PC-3 (cell line): ENCODE measurements at regions not wholly inside any gene's neighbourhood (a gene's known extent, or its start where the extent isn't known, plus 50 kb on each side); places are given as distances from the start of the nearest gene placed in this dataset.

Experiments used
- ATAC-seq: fragments of 200-7000 bp; cut with Tn5 transposase; 2 replicates; pipeline ENCODE4 v1.9.1; 2020; ENCODE audit warnings: mild to moderate bottlenecking, moderate library complexity
- BruUV-seq: library from RNA; stranded (reverse); fragments of 400-500 nt; replicated peaks from 2 replicates; lab custom pipeline; 2021; lab: Mats Ljungman, UMichigan
- CTCF ChIA-PET: fragments of 300-600 bp; sonication (Branson Sonifier 250); formaldehyde crosslinking; loops from one replicate; lab custom pipeline; 2022; ENCODE audit warnings: antibody characterized with exemption; lab: Charles Lee
- POLR2A ChIA-PET: fragments of 300-600 bp; sonication (Branson Sonifier 250); formaldehyde crosslinking; loops from one replicate; lab custom pipeline; 2022; ENCODE audit warnings: antibody characterized with exemption; ENCODE audit not compliant: unreplicated experiment; lab: Charles Lee
- DNase-seq: peaks from one replicate; pipeline ENCODE4 v3.0.0-alpha.2; 2015
- H2AFZ ChIP-seq: fragments of 300-600 bp; sonication (generic); 2 replicates; pipeline ENCODE4 v1.6.0; 2016; ENCODE audit warnings: antibody characterized with exemption, low read length
- H3F3A ChIP-seq: fragments of 300-600 bp; sonication (generic); one replicate; pipeline ENCODE4 v1.6.0; 2017; ENCODE audit warnings: antibody characterized with exemption, low read length, control low read depth, mild to moderate bottlenecking; ENCODE audit not compliant: unreplicated experiment
- H3K27ac ChIP-seq: fragments of 300-600 bp; sonication (generic); 2 replicates; pipeline ENCODE4 v1.5.1; 2016; ENCODE audit warnings: mild to moderate bottlenecking, low read length
- H3K27me3 ChIP-seq: fragments of 300-600 bp; sonication (generic); 2 replicates; pipeline ENCODE4 v1.6.1; 2016; ENCODE audit warnings: low read length, mixed read lengths
- H3K36me3 ChIP-seq: fragments of 300-600 bp; sonication (generic); 2 replicates; pipeline ENCODE4 v1.6.1; 2016; ENCODE audit warnings: low read depth, mixed run types, low read length, mixed read lengths
- H3K4me1 ChIP-seq: fragments of 300-600 bp; sonication (generic); 2 replicates; pipeline ENCODE4 v1.5.1; 2016; ENCODE audit warnings: low read length; ENCODE audit not compliant: insufficient read depth
- H3K4me2 ChIP-seq: fragments of 300-600 bp; sonication (generic); 2 replicates; pipeline ENCODE4 v1.6.0; 2016; ENCODE audit warnings: low read length
- H3K4me3 ChIP-seq: fragments of 300-600 bp; sonication (generic); 2 replicates; pipeline ENCODE4 v1.5.1; 2016; ENCODE audit warnings: mild to moderate bottlenecking, low read length, mixed read lengths
- H3K79me2 ChIP-seq: fragments of 300-600 bp; sonication (generic); 2 replicates; pipeline ENCODE4 v1.6.1; 2017; ENCODE audit warnings: low read length, mixed read lengths
- H3K9ac ChIP-seq: fragments of 300-600 bp; sonication (generic); 2 replicates; pipeline ENCODE4 v1.6.0; 2016; ENCODE audit warnings: mild to moderate bottlenecking, low read length
- H3K9me2 ChIP-seq: fragments of 300-600 bp; sonication (generic); replicated peaks from 2 replicates; pipeline ENCODE4 v1.6.1; 2016; ENCODE audit warnings: mixed run types, low read length, mixed read lengths
- H3K9me3 ChIP-seq: fragments of 300-600 bp; sonication (generic); 2 replicates; pipeline ENCODE4 v1.6.1; 2016; ENCODE audit warnings: low read length, mixed read lengths
- H4K20me1 ChIP-seq: fragments of 300-600 bp; sonication (generic); 2 replicates; pipeline ENCODE4 v1.6.1; 2016; ENCODE audit warnings: low read length, mixed read lengths
- EZH2 ChIP-seq: fragments of 300-600 bp; sonication (generic); IDR thresholded peaks from one replicate; pipeline ENCODE4 v1.6.1; 2017; ENCODE audit warnings: antibody characterized with exemption, mild to moderate bottlenecking, low read length; ENCODE audit not compliant: unreplicated experiment
- EZH2phosphoT487 ChIP-seq: fragments of 300-600 bp; sonication (generic); IDR thresholded peaks from 2 replicates; pipeline ENCODE4 v1.6.1; 2018; ENCODE audit warnings: mild to moderate bottlenecking, antibody characterized with exemption, low read length, borderline replicate concordance
- intact Hi-C: fragments of 100-400 bp; cut with micrococcal nuclease; formaldehyde crosslinking; loops from 2 replicates; pipeline ENCODE4 v1.9.0; 2023
- TF ChIP-seq, protein P1 (sequence below): fragments of 300-600 bp; sonication (generic); conservative IDR thresholded peaks from 2 replicates; pipeline ENCODE4 v1.5.1; 2017; ENCODE audit warnings: antibody characterized with exemption, low read depth, mild to moderate bottlenecking, low read length

DNA sequence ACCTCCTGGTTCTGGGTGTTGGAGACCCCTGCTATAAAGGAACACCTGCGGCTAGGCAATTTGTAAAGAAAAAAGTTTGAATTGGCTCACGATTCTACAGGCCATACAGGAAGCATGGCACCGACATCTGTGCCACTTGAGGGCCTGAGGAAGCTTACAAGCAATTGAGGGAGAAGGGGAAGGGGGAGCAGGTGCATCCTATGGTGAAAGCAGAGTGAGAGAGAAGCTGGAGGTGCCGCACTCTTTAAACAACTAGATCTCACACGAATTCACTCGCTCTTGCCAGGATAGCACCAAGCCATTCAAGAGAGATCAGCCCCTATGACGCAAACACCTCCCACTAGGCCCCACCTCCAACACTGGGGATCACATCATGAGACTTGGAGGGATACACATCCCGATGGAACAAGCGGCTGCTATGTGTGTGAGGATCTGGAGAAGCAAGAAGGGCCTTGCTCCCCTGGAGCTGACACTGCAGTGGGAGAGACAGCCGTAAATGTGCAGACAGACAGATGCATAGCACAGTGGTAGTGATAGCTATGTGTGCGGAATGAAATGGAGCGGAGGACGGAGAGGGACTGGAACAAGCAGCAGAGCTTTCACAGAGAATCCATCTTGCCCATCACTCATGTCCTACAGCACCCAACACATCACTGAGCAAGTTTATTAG lies 60.7 kb upstream of the HELT start:
- H3K36me3 ChIP-seq, result no peaks in the 10 kb centered on the region
- TF ChIP-seq, protein P1, sequence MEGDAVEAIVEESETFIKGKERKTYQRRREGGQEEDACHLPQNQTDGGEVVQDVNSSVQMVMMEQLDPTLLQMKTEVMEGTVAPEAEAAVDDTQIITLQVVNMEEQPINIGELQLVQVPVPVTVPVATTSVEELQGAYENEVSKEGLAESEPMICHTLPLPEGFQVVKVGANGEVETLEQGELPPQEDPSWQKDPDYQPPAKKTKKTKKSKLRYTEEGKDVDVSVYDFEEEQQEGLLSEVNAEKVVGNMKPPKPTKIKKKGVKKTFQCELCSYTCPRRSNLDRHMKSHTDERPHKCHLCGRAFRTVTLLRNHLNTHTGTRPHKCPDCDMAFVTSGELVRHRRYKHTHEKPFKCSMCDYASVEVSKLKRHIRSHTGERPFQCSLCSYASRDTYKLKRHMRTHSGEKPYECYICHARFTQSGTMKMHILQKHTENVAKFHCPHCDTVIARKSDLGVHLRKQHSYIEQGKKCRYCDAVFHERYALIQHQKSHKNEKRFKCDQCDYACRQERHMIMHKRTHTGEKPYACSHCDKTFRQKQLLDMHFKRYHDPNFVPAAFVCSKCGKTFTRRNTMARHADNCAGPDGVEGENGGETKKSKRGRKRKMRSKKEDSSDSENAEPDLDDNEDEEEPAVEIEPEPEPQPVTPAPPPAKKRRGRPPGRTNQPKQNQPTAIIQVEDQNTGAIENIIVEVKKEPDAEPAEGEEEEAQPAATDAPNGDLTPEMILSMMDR, result no peak
- no peak for TF ChIP-seq EZH2phosphoT487
- no peak for TF ChIP-seq EZH2
- intact Hi-C loops, result no loop called here
- ATAC-seq, result no peak
- no peaks in the 10 kb centered on the region for H3F3A ChIP-seq
- no peaks in the 10 kb centered on the region for H4K20me1 ChIP-seq
- no peak overlapping the region for H3K4me3 ChIP-seq
- ChIA-PET POLR2A (no interaction called here), CTCF (no interaction called here)
- H3K4me2 ChIP-seq, result no peak overlapping the region
- H3K27ac ChIP-seq, result no peak overlapping the region
- no peaks in the 10 kb centered on the region for H3K4me1 ChIP-seq
- BruUV-seq, result no TSS peak
- no peaks in the 10 kb centered on the region for H3K9me3 ChIP-seq
- H3K9ac ChIP-seq, result no peak overlapping the region
- DNase-seq, result no peak
- no peak overlapping the region for H2AFZ ChIP-seq
- H3K79me2 ChIP-seq, result no peaks in the 10 kb centered on the region
- H3K9me2 ChIP-seq, result no peaks in the 10 kb centered on the region
- no peaks in the 10 kb centered on the region for H3K27me3 ChIP-seq

DNA sequence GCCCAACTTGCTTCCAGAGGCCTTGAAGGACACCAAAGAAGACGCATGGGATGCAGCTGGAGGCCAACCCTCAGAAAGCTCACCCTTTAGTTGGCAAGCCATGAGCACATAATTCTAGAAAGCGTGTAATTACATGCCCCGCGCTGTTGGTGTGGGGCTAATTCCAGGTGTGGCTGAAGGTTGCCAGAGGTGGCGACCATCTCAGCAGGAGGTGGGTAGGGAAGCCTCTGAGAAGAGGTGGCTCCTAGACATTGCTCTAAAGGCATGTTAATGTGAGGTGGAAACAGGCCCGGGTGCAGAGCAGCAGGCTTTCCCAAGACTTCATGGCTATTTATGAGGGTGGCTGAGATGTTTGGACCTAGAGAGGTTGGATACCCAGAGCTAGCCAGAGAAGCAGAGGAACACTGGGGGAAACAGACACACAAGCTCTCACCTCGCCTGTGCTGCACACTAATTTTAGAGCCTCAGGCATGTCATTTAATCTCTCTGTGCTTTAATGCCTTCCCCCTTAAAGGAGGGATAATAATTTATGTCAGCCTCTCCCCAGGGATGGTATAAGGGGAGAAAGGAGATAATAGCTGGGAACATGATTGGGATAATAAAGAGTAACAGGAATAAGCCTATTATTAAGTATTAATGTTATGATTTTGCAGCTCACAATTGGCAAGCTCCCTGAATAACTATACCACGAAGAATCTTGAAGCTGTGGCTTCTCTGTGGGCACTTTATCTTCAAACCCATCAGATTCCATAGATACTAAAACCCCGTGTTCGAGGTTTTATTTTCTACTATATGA lies 60.0 kb upstream of the HELT start:
- Histone ChIP-seq H3K79me2 (no peaks in the 10 kb centered on the region), H3K9ac (no peak overlapping the region), H3K27ac (no peak overlapping the region), H3K4me2 (no peak overlapping the region), H4K20me1 (no peaks in the 10 kb centered on the region), H3K27me3 (no peaks in the 10 kb centered on the region), H3K4me3 (no peak overlapping the region), H3K36me3 (no peaks in the 10 kb centered on the region), H3K9me2 (no peaks in the 10 kb centered on the region), H3K9me3 (no peaks in the 10 kb centered on the region), H3F3A (no peaks in the 10 kb centered on the region), H2AFZ (no peak overlapping the region), H3K4me1 (no peaks in the 10 kb centered on the region)
- ATAC-seq (no peak), DNase-seq (no peak)
- ChIA-PET POLR2A (no interaction called here), CTCF (no interaction called here)
- TF ChIP-seq, protein P1, result no peak
- no TSS peak for BruUV-seq
- intact Hi-C loops, result no loop called here

DNA sequence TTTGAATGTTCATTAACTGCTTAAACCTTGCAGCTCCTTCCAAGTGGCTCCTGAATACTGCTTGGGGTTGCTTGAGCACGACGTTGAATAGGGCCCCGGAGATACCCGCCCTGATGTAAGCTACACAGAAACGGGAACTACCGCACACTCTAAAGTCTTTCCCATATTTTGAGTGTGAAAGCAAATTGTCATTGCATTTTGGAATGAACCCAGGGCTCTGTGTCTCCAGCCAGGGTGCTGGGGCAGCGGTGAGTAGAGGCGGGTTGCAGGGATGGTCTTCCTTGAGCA lies 59.4 kb upstream of the HELT start:
- Histone ChIP-seq H2AFZ (no peak overlapping the region), H3K4me1 (no peaks in the 10 kb centered on the region), H3K79me2 (no peaks in the 10 kb centered on the region), H3K4me3 (no peak overlapping the region), H3F3A (no peaks in the 10 kb centered on the region), H3K9ac (no peak overlapping the region), H4K20me1 (no peaks in the 10 kb centered on the region), H3K36me3 (no peaks in the 10 kb centered on the region), H3K27me3 (no peaks in the 10 kb centered on the region), H3K4me2 (no peak overlapping the region), H3K27ac (no peak overlapping the region), H3K9me3 (no peaks in the 10 kb centered on the region), H3K9me2 (no peaks in the 10 kb centered on the region)
- BruUV-seq, result no TSS peak
- intact Hi-C loops, result no loop called here
- ChIA-PET POLR2A (no interaction called here), CTCF (no interaction called here)
- TF ChIP-seq, protein P1, result no peak
- DNase-seq (no peak), ATAC-seq (no peak)
